GM19324 (cell line): ENCODE measurements at regions not wholly inside any gene's neighbourhood (a gene's known extent, or its start where the extent isn't known, plus 50 kb on each side); places are given as distances from the start of the nearest gene placed in this dataset.
A peak's percentile ranks its signal among the peaks of the same experiment; 100 is the strongest.

Experiments
- ATAC-seq: cut with Tn5 transposase; IDR thresholded peaks from one replicate; pipeline ENCODE4 v1.9.1; 2021; ENCODE audit warnings: mild to moderate bottlenecking, moderate library complexity; ENCODE audit not compliant: unreplicated experiment, low FRiP score

- no peak for ATAC-seq
Measured at GRCh38 chr2:128727914-128728313, 409.2 kb upstream of the HS6ST1 start.

DNA sequence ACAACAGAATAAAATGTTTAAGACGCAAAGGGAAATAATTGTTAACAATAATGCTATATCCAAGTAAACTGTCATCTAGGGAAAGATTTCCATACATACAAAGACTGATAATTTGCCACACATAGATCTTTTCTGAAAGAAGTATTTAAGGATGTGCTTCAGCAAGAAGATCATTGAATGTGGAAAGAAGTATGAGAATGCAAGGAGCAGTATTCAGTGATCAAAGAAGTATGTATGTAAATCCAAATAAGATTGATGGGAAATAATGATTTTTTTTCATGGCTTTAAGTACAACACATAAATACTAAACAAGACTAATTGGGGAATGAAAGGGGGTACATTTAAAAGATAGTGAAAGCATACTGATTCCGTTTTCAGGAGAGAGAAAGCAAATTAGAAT is 410.4 kb upstream of the HS6ST1 start:
- ATAC-seq, result no peak

DNA sequence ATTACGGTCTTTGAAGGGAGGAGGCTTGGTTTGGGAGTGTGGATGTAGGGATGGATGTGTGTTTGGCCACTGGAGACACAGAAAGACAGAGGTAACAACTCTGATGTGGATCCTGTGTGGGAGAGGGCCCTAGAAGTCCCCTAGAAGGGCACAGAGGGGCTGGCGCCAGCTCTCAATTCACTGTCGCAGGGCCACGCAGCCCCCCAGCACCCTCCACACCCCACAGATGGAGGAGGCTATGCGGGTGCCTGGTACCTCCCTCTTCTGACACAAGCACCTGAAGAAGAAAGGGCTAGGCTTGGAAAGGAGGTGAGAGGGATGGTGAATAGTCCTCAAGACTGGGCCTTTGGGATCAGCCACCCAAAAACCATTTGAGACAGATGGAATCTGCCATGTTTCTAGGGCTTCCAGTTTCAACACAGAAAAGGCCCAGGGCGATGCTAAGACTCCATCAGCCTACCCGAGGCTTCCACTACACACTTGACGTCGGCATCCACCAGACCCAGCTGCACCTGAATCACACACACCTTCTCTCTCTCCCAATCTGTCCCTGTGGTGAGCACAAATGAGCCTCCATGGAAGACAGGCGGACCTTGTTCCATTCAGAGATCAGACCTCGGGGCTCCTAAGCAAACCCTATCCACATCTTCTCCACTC is 413.5 kb upstream of the HS6ST1 start:
- ATAC-seq, result no peak

GRCh38 chr2:128732976-128733431 is 414.3 kb upstream of the HS6ST1 start:
- ATAC-seq, result no peak

DNA sequence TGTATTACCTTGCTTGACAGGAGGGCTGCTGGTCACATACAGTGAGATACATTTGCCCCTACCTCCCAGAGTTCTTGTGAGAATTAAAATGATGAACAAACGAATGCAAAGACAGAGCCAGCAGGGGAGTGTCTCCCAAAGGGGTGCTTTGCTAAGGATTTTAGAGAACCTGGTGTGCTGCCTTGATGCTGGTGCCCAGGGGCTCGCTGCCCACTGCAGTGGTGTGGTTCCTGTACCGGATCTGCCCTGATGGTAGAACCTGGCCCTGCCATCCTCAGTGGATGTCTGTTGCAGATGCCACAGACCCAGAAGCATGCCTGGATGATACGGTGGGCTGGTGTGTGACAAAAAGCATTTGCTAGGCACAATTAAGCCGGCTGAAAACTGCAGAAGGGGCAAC is 414.8 kb upstream of the HS6ST1 start:
- ATAC-seq, result no peak

- ATAC-seq, result no peak
Measured at GRCh38 chr2:128734521-128735295, 416.0 kb upstream of the HS6ST1 start.

DNA sequence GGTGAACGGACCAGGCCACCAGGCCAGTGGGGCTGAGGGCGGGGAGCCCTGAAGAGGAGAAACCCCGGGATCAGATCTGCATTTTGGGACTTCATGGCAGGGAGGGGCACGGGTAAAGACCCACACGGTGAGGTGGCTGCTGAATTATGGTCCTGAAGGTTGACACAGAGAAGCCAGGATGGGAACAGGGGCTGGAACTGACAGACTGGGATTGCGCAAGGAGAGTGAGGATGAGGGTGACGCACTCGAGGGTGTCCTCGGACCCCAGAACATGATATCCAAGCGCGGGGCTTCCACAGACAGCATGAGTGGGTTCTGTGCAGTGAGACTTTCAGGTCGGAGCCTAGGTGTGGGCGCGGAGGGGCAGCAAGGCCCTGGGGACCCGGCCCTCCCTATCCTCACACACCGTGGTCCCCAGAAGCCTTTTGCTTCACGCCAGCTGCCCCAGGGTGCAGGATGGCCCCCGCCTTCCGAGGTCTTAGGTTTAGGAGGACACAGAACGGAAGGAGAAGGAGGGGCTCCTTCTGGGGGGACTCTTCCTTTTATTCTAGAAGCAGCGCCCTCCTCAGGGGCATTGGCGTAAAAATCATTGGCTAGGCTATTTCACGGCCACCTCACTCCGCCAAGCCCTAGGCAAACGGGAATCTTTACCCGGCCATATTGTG is 416.8 kb upstream of the HS6ST1 start:
- ATAC-seq, result no peak

GRCh38 chr2:128736046-128736688 is 417.5 kb upstream of the HS6ST1 start:
- ATAC-seq, result peak; percentile 10

DNA sequence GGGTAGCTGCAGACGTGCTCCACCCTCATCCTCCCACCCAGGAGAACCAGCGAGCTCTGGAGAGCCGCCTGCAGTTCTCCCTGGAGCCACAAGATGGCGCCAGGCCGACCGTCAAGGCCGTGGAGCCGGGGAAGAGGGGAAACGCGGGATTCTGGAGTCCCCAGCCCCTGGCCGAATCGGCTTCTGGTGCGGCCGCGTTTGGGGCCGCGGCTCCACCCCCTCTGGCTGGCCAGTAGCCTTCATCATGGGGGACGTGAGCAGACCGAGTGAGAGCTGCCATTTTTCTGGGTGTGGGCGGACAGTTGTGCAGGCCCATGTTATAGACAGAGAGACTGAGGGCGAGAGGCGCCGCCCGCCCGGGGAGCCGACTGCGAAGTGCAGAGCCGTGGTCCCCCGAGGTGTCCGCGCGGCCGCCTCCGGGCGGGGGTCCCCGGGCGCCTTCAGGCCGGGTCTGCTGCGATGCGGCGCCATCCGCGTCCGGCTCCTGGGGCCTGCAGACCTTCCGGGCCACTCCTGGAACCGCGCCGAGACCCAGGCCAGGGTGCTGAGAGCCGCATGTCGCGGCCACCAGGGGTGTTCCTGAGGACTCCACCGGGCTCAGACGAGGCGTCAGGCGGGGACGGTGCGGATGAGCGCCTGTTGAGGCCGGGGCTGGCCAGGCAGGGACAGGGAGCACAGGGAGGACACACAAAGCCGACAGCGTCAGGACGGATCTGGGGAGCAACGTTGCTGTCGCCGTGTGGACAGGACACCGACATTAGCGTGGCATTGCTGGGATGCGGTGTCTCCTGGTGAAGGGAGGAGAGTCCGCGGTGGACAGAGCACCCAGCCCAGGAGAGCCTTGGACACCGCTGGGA is 418.2 kb upstream of the HS6ST1 start:
- ATAC-seq, result peak; percentile 64

DNA sequence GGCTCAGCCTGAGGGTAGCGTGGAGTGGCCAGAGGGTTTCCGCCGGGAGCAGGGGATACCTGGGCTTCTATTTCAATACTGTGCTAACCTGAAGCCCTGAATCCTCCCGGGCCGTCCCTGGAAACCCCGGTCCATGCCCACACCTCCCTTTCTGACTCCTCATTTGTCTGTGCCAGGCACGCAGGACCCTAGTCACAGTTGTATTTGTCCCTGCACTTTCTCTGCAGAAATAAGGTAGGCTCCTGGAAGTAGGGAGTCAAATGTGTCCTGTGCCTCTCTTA is 418.8 kb upstream of the HS6ST1 start:
- ATAC-seq, result no peak

DNA sequence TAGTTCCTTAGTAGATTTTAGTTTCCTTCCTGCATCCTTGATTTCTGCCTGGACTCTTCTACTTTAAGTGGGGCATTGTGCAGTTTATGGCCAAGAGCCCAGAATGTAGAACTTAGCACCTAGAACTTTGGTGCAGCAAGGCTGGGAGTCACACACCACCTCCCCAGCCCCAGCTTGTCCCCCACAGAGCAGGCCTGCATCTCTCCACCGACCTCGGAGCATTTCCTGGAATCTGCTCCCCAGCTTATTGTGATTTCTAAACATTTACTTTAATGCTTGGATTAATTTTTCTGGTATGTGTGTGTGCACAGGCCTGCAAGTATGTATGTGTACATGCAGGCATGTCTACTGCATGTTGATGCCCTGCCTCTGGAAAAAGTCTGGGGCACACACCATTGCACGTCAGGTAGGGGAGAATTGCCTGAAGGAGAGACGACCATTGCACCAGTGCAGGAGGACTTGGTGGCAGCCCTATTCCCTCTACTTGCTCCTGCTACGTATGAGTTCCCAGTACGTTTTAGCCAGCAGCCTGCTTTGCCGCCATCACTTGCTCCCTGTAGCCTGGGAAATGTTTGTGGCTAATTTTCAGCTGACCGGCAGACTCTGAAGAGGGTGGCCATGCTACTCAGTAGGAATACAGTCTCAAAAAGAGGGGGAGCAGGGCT is 419.9 kb upstream of the HS6ST1 start:
- no peak for ATAC-seq

DNA sequence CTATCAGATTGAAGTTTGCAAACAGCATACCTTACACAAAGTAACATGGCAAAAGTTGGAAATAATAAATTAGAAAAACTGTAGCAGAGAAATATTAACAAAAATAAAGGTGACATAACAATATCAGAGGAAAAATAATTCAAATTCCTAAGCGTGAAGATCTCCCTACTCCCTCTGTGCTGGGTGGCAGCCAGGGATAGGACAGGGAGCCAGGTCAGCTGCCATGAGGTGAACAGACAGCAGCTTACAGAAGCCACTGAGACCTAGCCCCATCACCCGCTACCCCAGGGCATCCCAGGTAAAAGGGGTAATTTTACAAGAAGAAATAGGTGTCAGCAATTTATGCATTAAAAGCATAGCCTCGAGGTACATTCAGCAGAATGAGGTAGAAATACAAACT is 423.8 kb upstream of the HS6ST1 start:
- no peak for ATAC-seq

DNA sequence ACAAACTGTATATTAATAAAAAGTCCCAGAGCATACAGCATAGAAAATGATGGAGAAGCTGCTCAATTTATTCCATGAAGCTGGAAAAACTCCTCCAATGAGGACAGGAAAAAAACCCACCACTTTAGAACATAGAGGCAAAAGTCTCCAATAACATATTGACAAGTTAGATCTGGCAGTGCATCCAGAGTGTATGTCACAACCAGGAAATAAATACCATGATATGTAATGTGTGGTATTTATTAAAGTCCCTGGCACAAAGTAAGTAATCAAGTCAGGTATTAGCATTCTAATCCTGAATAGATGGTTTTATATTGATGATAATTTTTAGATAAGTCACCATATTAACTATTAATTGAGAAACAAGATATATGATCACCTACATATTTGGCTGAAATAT is 427.3 kb upstream of the HS6ST1 start:
- ATAC-seq, result no peak

DNA sequence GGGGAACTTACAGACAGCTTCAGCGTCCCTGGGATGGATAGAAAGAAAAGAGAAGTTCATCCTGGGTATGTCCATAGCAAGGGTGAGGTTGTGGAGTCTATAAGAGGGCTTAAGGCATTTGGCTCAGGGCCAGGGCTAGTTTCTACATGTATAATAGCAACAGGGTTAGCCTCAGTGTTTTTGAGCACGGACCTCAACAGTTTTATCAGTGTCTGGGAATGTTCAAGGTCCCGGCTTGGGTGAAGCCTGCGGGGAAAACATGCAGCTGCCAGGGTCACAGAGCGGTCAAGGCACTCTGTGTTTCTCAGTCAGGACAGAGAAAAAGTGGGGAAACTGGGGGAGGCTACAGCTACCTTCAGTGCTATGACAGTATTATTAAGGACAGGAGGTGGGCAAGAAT is 427.7 kb upstream of the HS6ST1 start:
- no peak for ATAC-seq

DNA sequence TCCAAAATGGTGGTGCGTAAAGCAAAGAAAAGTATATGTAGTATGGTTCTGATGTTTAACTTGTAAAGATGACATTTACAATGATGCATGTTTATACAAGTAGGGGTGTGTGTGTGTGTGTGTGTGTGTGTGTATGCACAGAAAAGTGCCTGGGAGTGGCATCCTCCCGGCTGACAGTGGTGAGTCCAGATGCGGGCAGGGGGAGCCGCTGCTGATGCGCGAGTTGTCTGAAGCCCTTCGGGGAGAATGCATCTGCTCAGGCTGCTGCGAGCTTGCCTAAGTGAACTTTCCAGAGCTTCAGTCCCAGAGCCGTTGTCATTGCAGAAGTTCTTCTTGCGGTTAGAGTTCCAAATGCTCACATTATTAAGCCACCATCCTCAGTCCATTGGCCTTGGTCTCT is 429.7 kb upstream of the HS6ST1 start:
- ATAC-seq, result no peak

- ATAC-seq, result no peak
Measured at GRCh38 chr2:128748835-128749605, 430.4 kb upstream of the HS6ST1 start.

DNA sequence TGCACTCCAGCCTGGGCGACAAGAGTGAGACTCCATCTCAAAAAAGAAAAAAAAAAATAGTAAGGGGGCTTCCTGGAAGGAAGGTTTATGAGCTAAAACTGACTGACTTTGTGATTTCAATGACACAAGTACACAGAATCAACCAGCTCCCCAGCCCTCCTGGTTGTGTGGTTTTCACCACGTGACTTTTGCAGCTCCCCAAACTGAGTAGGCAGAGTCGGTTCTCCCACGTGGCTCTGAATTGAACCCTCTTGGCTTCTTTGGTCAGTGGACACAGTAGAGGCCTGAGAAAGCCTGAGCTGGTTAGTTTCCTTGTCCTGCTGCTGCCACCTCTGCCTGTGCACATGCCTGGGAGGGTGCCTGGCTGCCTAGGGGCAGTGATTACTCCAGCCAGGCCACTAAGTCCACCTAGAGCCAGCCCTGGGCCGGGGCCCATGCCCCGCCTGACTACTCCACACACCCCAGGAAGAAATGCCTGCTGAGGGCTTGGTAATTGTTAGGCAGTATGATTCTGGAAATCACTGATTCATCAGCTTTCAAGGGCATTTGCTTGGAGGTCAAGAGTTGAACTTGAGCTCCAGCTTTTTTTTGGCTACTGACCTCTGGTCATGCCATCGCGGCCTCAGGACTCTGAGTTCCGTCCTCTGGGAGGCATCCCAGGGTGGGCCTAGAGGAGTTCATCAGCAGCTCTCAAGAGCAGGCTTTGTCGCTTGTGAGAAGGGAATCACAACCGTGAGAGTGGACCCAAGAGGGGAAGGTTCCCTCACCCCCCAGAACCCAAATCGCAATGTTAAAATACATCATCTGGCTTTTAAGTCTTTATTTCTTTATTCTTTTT is 431.9 kb upstream of the HS6ST1 start:
- no peak for ATAC-seq

DNA sequence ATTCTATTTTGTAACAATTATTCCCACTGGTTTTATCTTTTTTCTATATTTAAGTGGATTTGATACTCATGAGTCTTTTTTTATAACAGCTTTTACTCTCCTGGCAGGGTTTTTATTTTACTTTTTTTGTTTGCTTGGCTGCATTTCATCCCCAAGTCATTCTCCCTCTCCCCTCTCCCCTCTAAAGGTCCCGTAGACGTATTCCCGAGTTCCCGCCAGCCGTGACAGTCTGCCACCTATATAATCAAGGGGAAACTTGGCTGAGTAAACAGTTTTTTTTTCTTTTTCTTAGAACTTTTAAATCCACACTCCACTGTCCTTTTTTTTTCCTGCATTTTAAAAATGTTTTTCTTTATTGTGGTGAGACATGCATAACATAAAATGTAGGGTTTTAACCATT is 433.1 kb upstream of the HS6ST1 start:
- no peak for ATAC-seq
